Esophagus squamous epithelium (tissue), 4 donors: ENCODE measurements at regions not wholly inside any gene's neighbourhood (a gene's known extent, or its start where the extent isn't known, plus 50 kb on each side); places are given as distances from the start of the nearest gene placed in this dataset.

Experiments
- POLR2A ChIP-seq, 4 donors: fragments of 450-650 bp; IDR thresholded peaks; one replicate each; pipeline ENCODE4 v1.6.1; 2017; ENCODE audit warnings: antibody characterized with exemption in 4 of 4, mild to moderate bottlenecking in 4 of 4, moderate library complexity in 3 of 4
- TF ChIP-seq, protein P1 (sequence below), 6 experiments: fragments of 450-650 bp in 4 of 6; fragments of 200-600 bp in 2 of 6; sonication (generic) in 2 of 6; IDR thresholded peaks; one replicate each; pipeline ENCODE4 v1.5.1; 2016 to 2019; ENCODE audit warnings: antibody characterized with exemption in 6 of 6, mild to moderate bottlenecking in 4 of 6, moderate library complexity in 4 of 6

DNA sequence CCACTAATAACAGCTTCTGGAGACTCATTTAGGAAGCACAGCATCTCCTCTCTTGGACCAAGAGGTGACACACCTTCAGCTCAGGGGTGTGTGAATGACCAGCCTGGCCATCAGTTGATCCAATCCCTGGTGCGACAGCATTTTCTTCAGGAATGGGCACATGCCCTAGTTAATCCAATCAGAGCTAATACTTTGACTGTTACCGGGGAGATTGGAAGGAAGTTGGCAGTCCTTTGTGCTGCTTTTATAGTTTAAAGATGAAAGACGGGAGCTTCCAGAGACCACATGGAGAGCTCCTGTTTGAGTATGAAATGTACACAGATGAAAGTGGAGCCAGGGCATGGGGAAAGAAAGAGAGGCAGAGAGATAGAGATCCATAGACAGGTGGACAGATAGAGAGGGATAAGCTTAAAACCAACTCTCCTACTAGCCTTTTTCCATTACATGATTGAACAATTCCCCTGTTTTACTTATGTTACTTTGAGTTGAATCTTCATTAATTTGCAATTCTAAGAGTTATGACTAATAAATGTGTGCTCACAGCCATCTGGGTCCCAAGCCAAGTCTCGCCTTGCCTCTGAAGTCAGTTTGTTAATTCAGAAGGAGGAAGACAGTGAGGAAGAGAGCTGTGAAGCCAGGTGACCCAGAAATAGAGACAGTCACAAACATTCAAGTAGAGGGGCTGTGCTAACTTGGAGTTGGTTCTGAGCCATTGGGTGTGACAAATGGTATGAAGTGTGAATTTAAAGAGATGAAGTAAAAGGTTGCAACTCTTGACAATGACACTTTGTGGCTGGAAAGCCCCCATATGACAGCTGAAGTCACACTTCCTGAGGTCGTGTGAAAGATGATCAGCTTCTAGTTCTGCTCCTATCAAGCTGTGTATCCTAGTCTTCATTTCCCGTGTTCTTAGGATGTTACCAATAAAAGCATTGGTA lies 120.0 kb upstream of the GOT2 start:
- TF ChIP-seq, protein P1, sequence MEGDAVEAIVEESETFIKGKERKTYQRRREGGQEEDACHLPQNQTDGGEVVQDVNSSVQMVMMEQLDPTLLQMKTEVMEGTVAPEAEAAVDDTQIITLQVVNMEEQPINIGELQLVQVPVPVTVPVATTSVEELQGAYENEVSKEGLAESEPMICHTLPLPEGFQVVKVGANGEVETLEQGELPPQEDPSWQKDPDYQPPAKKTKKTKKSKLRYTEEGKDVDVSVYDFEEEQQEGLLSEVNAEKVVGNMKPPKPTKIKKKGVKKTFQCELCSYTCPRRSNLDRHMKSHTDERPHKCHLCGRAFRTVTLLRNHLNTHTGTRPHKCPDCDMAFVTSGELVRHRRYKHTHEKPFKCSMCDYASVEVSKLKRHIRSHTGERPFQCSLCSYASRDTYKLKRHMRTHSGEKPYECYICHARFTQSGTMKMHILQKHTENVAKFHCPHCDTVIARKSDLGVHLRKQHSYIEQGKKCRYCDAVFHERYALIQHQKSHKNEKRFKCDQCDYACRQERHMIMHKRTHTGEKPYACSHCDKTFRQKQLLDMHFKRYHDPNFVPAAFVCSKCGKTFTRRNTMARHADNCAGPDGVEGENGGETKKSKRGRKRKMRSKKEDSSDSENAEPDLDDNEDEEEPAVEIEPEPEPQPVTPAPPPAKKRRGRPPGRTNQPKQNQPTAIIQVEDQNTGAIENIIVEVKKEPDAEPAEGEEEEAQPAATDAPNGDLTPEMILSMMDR (IDR thresholded peaks at IDR 0.05), result no peak
- no peak for TF ChIP-seq POLR2A (IDR thresholded peaks at IDR 0.05)
